ENCODE measurements at regions not wholly inside any gene's neighbourhood (a gene's known extent, or its start where the extent isn't known, plus 50 kb on each side); places are given as distances from the start of the nearest gene placed in this dataset.

DNA sequence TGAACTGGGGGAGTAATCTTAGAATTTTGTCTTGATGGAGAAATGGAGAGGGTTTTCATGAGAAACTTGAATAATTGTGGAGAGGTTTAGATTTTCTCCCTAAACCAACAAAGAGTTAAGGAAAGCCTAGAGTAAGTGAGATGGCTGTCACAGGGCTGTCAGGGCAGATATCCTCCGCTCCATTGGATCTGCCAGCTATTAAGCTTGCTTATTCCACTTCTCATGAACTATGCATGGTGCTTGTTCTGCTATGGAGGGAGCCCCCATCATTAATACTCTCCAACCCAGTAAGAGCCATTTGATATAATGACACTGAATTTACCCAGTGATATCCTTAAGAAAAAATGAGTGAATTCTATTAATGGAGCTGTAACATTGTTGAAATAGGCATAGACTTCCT lies 342.8 kb upstream of the MTNR1B start:
- no peak for DNase-seq

DNA sequence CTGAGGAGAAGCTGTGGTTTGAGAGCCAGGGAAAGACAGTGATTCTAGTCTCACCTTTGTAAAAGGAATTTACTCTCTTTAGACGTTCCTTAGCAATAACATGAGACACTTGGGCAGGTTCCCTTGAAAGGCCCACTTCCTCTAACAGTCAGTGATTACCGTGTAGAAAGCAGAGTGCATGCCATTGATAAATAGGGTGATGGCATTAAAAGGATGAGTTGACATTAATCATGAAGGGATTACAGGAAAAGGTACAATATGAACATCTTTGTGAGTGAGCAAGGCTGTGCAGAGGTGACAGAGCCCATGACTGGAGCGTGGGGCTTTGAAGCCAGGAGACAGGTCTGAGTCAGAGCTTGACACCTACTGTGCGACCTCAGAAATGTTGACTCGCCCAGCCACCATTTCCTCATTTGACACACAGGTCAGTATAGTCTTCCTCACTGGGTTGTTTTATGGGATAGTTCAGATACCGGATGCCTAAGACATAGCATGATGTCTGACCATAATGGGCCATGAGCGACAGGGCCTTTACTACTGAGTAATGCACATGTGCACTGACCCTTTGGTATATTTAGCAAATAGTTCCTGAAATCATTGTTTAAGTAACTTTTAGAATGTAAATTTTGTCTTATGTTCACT lies 341.7 kb upstream of the MTNR1B start:
- DNase-seq: no peak

DNA sequence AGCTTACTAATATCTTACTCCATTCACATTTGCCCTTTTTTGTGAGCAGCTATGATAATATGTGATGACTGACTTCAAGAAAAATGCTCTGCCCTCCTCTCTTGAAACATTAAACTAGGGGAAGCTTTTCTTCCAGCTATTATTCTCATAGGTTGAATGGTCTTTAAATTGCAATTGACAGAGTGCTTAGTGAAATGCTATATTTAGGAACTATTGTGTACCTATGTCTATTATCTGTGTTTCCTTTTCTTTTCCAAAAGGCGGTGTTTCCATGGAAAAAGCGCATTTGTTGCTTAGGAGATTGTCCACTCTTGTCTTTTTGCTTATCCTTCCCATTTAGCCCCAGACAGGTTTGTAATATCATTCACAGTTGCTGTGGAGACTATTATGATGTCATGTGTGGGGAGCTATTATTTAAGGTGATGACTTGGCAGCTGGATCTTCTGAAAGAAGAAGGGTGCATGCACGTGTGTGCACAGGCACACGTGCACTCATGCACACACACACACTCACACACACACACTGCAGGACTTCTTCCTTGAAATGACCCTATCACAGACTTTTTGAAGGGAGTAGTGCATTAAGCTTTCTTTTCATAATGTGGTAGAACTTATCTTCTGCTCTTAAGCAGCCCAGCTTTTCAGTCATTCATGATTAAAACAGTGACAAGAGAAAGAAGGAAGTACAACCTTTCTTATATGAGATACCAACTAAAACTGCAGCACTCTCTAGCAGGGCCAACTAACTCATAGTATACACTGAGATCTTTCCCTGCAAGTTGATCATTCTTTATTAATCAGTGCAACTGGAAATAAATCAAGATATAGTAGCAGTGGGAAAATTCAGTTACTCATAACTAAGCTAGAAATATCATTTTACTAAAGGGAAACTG lies 340.8 kb upstream of the MTNR1B start:
- DNase-seq: no peak

DNA sequence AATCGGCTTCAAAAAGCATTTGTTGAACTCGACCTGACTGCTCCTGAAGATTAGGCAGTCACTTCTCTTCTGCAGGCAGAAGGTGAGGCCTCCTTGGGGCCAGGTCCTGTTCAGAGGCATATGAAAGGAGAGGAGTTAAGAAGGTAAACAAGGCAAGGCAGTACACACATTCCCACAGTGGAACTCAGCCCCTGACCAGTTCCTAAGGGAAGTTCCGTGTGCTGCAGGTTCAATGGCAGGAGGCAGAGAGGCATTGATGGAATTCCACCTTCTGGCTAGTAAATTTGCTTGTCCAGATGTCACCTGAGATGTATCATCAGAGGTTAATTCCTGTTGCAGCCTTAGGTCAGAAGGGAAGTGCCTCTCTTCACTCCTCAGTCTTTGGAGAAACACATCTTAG lies 337.0 kb upstream of the MTNR1B start:
- DNase-seq: no peak

DNA sequence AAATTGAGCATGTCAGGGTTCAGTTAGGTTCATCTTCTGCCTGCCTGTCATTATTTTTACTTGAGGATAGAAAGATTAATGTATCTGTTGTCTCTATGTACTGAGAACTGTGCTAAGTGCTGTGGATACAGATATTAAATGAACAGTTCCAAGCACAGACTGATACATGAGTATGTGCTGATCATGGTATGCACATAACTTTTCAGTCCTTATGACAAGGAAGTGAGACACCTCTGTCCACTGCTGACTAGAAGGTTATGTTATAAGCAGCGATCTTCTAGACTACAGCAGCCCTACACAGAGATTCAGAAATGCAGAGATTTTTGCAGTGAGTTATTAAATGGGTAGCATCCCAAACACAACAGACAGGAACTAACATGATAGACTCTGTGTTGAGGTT lies 335.6 kb upstream of the MTNR1B start:
- no peak for DNase-seq

DNA sequence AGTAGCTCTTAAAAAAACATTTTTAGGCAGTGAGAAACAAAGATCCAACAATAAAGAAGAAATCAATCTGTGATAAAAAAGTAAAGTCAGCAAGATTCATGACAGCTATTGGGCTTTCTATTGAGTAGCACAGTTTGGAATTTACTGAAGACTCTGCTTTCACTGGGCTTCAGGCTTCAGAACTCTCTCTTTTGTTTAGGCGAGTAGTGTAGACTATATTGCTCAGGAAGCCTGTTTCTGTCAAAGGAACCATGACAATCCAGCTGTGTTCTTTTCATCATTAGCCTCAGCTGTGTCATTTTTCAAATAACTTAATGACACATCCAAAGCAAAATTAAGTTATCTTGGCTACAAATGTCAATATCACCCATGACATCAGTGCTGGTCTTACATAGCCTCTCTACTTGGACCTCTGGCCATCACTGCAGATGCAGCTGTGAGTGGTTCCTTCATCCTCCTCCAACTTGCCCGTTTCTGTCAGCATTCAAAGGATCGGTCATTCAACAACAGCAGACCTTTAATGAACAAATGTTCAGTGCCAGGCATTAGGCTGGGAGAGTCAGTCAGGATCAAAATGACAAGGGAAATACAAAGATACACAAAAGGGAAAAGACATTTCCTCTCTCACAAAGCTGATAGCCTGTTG lies 332.8 kb upstream of the MTNR1B start:
- DNase-seq: no peak

DNA sequence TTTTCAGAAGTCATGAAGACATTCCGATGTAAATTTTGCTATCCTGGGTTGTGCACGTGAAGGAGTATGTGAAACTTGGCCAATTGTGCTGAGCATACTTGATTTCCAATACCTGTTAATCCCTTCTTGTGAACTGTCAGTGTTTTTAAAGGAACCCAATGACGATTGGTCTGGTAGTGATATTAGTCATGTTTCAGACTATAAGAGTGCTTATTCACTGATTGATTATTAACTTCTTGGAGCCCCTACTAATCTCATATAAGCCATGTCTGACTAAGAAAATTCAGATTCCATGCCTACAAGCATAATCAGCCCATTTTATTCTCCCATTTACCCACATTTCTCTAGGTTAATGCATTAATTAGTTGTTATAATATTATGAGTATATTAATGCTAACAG lies 330.8 kb upstream of the MTNR1B start:
- DNase-seq: no peak

DNA sequence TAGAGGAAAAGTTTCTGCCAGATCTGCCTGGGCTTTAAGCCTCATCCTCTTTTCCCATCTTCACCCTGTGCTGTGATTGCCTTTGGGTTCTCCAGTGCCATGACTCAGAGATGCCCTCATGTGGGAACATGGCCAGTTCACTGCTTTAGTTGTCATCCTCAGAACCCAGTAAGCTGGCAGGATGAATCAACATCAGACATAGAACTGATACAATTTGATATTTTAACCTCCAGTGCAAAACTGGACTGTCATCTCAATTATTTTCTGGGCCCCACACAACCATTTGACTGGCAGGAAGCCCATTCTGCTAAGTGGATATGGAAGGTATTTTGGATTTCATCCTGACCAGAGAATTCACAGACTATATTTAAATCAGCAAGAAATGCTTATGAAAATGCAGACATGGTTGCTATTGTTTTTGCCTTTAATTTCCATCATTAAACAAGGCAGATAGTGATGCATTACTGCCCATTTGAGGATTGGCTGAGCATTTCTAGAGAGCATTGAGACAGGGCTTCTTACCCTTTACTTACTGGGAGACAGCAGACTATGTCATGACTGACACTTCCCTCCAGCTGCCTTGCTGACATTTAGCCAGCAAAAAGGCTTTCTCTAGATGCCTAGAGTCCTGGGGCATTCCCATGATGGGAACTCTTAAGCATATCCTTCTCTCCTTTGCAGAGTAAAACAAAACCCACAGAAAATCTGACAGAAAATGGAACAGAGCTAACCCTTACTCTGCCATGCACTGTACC lies 327.1 kb upstream of the MTNR1B start:
- DNase-seq: no peak

DNA sequence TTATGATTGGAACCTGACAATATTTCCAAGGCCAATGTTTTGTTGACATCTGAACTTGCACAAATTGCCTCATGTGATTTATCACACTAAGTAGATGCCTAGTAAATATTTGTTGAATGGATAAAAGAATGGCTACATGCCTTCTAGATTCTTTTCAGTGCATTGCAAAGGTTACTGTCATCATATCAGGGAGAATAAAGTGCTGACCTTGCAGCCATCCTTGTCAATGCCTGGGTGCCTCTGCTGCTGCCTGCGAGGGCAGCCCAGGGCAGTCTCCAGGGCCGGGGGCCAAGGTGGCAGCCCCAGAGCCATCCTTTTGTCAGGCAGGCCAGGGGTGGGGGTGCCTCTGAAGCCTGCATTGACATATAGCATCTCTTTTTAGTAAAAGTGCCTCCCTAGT lies 325.6 kb upstream of the MTNR1B start:
- DNase-seq: no peak

DNA sequence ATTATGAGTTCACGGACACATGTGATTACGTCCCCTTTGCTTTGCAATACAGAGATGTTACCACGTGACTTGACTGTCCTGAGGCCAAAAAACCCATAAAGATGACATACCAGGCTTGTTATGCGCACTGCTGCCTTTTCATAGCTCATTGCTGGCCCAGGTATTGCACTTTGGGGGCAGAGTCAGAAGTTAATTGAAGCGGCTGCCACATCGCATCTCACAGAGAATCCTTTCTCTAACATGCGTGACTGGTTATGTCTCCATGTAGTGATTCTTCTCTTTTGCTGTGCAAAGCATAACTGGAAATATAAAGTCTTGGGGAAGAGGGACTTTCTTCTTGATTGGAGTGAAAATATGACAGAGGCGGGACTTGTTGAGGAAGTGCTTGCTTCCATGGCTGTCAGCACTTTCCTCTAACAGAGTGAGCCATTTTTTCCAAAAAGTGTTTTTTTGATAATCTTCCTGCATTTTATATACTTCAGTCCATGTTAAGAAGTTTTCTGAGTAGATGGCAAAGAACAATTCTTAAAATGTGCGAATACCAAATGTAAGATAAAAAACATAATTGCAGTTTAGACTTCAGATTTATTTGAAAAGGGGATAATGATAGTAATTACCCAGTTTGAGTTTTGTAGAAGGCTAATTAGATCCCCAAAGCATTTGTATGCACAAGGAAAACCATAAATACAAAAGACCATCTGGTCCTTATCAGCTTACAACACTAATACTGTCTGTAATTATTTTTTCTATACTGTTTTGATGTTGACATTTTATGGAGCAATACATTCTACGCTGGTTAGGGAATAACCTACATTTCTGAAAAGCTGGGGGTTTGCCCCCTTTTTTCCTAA lies 324.6 kb upstream of the MTNR1B start:
- DNase-seq: no peak

DNA sequence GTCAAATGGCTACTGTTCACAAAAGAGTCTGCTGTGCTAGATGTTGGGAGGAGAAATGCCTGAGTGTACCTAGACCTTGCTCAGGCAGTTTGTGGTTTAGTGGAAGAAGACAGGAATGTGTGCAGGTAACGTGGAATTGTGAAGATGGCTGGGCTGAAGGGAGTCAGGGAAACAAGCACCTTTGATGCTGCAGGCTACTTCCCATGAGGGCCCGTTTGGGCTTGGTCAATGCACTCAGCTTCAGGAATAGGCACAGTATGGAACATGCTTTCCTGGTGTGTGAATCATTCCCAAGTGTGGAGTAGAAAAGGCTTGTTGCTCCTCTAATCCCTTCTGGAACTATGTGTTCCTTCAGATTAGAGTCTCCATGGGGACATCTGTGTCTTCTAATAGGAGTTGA lies 318.3 kb upstream of the MTNR1B start:
- DNase-seq: no peak

DNA sequence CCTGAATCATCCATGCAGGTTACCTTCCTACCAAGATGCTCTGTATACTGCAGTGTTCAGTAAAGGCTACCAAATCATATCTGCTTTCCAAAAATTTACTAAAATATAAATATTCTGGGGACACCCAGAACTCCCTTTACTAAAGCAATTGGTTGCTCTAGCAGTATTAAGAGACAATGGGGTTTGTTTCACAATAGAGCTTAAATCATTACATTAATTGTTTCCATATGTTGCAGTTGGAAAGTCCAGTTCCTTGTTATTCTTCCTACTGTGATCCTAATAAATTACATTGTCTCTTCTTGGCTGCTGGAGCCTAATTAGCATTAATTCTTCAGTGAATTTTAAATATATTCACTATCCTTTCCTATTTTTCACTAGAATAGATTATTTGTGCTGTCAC lies 316.0 kb upstream of the MTNR1B start:
- DNase-seq: no peak

DNA sequence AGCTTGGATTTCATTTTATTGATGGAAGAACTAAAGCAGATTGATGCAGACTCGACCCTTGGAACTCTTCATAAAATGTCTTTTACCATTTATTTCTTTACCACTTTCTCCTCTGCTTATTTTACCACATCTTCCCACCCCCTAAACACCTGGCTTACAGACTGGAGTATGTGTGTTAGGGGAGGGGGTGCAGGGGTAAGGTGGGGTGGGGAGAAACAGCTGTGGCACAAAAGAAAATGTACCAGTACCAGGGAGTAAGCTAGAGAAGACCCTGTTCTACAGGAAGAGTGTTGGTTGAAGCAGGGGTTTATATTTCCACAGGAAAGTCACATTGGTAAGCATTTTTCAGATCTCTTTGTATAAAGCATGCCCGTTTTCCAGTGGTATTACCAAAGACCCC lies 312.7 kb upstream of the MTNR1B start:
- no peak for DNase-seq

DNA sequence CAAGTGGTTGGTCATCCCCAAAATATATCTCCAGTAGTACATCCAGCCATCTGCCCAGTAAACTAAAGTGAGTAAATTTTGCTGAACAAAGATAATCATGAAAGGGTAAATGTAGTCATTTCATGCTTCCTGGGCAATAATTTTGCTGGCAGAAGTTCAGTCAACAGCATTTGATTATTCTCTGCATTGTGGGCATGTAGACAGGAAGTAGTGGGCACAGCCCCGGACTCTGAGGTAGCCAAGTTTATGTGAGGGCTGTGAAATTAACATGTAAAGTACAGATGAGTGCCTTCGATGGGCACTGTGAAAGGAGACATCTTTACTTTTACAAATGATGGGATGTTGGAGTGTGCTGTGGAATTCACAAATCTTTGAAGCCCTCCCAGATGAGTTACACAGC lies 312.2 kb upstream of the MTNR1B start:
- no peak for DNase-seq

DNA sequence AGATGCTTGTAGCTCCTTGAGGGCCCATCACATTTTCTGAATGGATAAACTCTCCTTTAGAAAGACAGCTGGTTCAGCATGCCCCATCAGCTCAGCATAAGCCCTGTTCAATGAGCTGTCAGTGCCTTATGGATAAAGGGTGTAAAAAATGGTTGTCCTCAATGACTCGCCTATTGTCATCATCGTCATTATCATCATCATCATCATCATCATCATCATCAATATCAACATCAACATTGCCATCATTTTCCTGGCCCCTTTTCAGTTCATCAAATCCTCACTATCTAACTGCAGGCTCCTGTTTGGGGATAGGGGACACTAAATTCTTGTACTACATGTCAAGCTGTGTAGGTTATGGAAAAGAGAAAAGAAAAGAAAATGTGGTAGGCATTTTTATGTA lies 310.7 kb upstream of the MTNR1B start:
- DNase-seq: no peak

DNA sequence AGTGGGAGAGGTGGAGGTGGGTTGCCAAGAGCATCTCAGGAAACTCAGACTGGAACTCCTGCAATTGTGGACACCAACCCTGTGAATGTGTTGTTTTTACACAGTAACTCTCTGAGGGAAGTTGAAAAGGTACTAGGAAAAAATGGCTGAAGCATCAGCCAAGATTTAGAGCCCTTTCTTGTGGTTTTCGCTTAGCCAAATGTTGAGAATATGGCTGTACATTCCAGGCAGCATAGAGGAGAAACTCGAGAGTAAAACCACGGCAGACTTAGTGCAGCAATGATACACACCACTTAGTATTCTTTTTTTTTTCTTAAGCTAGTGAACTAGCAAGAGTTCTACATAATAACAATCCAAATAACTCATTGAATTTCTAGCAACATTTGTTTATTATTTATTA lies 309.7 kb upstream of the MTNR1B start:
- no peak for DNase-seq

DNA sequence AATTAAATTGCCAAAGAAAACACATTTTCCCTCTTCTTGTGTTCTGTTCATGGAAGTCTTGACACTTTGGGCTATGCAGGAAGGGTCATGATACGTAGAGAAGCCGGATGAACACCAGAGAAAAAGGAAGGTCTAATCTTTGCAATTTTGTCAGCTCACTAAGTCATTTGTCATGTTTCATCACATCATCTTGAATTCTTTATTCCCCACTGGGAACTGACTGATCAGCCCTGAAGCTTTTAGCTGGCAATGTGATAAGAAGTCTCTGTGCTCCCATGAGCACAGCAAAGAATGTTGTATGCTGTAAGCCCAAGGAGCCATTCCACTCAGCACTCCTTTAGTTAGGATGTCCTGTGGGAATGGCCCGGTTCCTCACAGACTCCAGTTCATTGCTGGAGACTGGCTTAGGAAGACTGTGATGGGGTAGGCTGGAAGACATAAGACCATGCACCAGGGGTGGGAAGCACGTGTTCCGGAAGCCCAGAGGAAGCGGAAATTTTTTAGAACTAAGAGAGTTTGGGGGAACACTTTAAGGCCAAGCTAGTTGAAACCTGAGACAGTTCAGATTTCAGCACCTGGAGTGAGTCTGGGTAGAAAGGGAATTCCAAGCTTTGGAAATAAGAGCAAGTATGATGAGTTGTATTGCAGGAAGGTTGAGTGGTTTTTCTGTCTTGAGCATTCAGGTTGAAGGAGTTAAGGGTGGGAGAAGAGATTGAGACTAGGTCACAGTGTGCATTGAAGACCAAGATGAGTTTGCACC lies 306.7 kb upstream of the MTNR1B start:
- no peak for DNase-seq

DNA sequence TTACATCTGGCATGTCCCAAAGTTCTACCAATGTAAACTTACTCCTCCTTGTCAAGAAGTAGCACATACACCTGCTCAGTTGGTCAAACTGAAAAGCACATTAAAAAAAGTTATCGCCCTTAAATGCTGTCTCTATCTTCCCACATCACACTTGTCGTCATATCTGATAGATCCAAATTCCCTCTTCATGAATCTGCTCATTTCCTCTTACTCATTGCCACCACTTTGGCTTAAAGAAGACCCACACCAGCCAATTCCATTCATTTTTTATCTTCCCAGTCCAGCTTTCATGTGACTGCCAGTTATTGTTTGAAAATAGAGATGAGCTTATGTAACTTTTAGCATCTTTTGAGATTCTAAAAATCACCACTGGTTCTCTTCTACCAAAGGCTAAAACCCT lies 305.9 kb upstream of the MTNR1B start:
- no peak for DNase-seq

DNA sequence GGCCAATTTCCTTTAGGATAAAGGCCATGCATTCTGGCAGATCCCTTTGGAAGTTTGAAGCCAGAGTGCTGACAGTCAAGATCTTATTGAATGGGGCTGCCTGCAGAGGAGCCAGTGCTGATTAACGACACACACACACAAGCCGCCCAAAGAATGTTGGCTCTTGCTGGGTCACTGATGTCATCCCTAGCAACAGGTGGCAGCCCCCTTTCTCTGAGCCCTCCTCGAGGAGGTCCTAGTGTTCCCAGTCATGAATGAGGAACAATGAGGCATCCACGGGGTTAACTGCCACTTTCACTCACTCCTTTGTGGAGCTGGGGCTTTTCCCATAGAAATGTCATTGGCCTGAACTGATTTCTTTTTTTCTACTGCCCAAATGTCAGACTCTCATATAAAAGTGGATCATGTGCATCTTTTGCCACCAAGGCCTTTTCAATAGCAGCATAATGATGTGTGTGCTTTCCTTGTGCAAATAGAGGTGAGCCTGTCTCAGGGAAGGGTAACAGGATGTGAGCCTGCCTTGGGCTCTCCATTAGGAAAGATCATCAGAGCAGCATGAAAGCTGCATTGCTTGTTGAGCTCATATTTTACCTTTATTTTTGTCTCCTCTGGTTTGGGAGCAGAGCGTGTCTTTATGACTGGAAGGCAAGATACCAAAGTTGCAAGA lies 301.8 kb upstream of the MTNR1B start:
- no peak for DNase-seq

DNA sequence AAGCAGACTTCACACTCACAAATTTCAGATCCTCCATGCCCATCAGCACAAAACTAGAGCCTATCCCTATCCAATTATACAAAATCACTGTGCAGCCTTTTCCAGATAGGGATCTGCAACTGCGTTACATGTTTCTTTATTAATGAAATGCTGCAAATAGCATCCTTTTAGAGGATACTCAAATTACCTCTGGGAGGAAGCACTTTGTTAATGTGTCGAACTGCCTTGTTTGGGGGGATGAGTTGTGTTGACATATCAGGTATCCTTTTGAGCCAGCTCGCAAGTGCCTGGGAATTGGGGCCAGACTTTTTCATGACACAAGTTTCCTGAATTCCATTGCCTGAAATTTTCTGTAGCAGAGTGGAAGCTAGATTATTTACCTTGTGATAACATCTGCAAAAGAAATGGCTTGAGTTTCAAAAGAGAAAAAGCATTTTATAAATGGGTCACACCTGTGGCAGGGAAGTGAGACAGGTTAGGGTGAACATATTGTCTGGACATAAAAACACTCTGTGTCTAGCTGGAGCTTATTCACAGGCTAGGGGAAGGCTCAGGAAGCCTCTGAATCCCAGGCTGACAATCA lies 299.1 kb upstream of the MTNR1B start:
- DNase-seq: no peak

DNA sequence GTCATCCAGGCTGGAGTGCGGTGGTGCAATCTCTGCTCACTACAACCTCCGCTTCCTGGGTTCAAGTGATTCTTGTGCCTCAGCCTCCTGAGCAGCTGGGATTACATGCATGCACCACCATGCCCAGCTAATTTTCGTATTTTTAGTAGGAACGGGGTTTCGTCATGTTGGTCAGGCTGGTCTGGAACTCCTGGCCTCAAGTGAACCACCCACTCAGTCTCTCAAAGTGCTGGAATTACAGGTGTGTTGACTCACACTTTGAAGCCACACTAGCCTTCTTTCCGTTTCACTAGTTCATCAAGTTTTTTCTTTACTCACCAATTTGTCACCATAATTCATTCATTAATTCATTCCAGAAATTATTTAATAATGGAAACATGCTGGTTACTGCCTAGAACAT lies 298.4 kb upstream of the MTNR1B start:
- no peak for DNase-seq

All from CD4-positive, alpha-beta T cell treated with Interferon alpha-2 for 1 hour (primary cell).